HG03378 (cell line): ENCODE measurements at regions not wholly inside any gene's neighbourhood (a gene's known extent, or its start where the extent isn't known, plus 50 kb on each side); places are given as distances from the start of the nearest gene placed in this dataset.
"Not testable (repeated sequence)": the region's sequence is repeated elsewhere in the genome, so short reads cannot be mapped to it uniquely, and the experiment has no call there.

Experiments used
- ATAC-seq: cut with Tn5 transposase; IDR thresholded peaks from one replicate; pipeline ENCODE4 v1.9.1; 2021; ENCODE audit warnings: mild to moderate bottlenecking, moderate library complexity; ENCODE audit not compliant: unreplicated experiment

DNA sequence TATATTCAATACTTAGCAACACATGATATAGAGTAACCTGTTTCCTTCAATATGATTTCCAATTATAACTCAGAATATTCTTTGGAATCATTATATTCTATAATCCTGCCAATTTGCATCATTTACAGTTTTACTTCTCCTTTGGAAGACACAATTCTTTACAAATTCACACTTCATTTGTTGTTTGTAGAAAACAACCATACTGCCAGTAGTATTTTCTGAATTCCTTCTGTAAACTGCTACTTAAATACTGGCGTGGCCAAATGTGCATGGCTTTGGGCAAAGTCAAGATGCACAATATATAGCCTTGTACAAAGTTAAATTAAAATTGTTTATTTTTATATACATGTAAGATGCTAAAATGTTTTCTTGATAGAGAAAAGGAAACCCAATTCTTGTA lies 687.1 kb upstream of the NEGR1 start:
- ATAC-seq: no peak

- no peak for ATAC-seq
Measured at GRCh38 chr1:72954943-72955342, 672.6 kb upstream of the NEGR1 start.

DNA sequence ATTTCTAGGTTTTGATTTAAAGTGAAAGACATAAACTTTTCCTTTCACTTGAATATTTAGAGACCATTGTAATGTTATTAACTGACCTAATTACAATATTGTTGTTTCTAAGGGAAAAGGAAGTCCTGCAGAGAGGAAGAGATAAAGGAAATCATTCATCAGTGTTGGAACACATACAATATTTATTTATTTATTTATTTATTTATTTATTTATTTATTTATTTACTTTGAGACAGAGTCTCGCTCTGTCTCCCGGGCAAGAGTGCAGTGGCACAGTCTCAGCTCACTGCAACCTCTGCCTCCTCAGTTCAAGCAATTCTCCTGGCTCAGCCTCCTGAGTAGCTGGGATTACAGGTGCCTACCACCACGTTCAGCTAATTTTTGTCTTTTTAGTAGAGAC lies 668.6 kb upstream of the NEGR1 start:
- ATAC-seq: not testable (repeated sequence)

- ATAC-seq: no peak
Measured at GRCh38 chr1:72946903-72947499, 664.7 kb upstream of the NEGR1 start.

DNA sequence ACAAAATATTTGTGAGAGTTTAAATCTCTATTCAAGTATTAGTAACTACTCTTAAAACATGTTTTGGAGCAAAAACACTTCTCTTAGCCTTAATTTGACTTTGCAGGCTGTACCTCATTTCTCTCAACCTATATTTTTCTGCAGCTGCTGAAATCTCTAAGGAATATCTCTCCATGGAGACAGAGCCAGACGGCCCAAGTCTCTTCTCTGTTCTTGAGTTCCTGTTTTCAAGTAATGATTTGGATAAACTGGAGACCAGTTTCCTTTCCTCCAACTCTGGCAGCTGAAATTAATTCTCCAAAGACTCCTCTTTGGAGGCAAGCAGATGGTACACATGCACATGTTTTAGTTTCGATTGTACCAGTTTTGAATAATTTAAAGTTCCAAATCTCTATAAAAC lies 659.7 kb upstream of the NEGR1 start:
- no peak for ATAC-seq

DNA sequence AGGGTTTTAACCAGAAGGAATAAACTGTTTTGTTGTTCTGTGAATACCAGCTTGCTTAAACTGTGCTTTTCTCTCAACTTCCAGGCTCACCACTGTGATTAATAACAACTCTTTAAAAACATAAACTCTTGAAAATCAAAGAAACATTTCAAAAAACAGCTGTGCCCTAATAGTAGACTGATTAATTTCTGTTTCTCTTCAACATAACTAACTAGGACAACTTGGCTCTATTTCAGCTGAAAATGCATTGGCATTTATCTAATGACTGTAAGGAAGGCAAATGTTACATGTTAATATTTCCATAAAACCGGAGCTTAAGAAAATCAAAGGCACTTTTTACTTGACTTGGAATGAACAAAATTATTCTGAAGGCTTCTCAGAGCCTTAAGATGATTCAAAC lies 656.1 kb upstream of the NEGR1 start:
- ATAC-seq: no peak

GRCh38 chr1:72937905-72938304 lies 655.6 kb upstream of the NEGR1 start:
- no peak for ATAC-seq

DNA sequence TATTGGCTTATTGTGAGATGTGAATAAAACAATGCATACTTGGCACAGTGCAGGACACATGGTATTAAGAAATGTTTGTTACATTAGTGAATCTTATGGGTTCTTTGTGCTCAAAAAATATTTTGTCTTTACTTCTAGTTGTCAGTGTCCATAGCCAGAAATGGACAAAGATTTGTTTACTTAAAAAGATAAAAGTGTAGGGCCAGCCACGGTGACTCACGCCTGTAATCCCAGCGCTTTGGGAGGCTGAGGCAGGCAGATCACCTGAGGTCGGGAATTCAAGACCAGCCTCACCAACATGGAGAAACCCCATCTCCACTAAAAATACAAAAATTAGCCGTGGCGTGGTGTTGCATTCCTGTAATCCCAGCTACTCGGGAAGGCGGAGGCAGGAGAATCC lies 654.6 kb upstream of the NEGR1 start:
- no peak for ATAC-seq

DNA sequence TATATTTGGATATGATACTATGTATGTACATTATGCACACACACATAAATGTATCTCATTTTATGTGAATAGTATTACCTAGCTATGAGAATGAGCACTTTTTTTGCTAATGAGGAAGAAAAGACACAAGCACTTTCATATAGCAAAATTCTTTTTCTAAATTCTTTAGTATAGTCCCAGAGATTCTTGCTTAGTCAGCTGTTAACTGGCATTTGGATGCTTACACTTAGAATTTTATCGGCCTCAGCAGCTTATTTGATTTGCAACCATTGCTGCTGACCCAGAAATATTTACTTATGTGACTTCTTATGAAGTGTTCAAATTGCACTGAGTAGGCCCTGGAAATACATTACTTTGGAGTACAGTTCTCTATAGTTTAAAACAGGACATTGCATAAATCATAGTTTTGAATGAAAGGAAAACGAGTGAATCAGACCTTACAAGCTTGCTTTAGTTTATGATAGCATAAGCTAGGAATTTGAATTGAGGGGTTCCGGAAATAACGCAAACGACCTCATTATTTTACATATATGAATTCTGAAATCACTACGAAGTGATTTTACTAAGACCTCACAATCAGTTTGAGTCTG lies 653.9 kb upstream of the NEGR1 start:
- no peak for ATAC-seq

DNA sequence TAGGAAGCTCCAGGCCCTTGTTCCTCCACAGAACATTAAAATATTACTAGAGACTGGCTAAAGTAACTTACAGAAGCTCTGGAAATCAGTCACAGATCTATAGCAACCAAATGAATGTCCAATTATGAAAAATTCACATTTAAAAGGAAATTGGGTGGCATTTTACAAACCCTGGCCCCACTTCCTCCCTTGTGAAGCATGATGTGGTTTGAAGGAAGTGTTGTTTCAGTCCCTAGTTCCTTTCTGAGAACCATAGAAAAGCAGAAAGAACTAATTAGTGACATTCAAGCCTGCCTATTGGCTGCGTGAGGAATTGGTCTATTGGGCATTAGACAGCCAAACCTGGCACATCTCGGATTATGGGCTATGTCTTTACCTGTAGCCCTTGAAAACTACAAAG lies 649.7 kb upstream of the NEGR1 start:
- no peak for ATAC-seq

DNA sequence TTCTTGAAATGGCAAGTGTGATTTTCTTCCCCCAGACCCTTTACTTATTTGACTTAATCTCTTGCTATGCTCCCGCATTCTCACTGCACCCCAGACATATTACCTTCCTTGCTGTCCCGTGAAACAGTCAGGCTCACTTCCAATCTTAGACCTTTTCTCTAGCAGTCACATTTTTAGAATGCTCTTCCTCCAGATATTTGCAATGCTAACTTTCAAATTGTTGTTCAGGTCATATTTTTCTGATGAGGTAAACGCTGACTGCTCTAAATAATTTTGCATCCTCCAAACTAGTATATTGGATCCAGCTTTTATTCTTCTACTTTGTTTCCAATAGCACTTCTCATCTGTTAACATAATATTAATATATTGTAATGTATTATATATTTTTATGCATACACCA lies 648.2 kb upstream of the NEGR1 start:
- no peak for ATAC-seq

DNA sequence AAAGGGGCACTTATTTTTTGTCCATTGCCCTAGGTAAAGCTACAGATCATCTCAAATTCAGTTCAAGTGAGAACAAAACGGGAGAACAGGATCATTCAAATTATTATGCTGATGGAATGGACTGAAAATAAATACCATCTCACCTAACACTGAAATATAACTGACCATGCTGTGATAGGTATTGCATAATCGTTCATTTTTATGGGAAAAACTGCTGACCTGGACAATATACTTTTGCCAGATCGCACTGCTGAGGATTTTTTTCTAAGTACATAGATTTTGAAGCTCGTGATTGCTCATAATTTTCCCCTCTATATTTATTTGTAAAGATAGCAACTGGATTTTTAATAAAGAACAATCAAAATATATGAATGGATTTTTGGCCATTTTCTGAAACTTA lies 636.6 kb upstream of the NEGR1 start:
- ATAC-seq: no peak

DNA sequence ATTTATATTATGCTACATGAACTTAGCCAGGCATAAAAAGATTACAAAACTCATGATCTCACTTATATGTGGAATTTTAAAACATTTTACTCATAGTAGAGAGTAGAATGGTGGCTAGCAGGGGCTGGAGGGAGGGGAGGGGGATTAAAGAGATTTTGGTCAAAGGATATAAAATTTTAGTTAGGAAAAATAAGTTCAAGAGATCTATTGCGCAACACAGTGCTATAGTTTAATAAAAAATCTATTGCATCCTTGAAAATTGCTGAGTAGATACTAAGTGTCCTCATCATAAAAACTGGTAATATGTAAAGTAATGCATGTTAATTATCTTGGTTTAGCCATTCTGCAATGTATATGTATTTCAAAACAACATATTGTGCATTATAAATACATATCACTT lies 635.6 kb upstream of the NEGR1 start:
- no peak for ATAC-seq

GRCh38 chr1:72915581-72915980 lies 633.2 kb upstream of the NEGR1 start:
- ATAC-seq: no peak

- no peak for ATAC-seq
Measured at GRCh38 chr1:72911656-72912055, 629.3 kb upstream of the NEGR1 start.

DNA sequence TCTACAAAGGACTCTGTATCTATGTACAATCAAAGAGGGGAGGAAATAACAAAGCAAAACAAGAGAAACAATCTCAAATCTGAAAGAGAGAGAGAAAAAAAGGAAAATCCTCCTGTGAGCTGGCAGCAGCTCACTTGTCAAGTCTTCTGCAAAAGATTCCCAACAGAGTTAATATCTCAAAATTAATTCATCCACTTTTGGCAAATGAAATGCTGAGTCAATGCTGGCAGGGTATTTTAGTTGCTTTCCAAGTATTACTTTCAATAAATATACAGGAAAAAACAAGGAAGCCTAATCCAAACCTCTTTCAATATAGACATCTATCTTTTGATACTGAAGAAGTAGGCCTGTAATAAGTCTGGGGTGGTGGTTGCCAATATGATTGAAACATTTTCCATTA lies 613.9 kb upstream of the NEGR1 start:
- ATAC-seq: no peak

DNA sequence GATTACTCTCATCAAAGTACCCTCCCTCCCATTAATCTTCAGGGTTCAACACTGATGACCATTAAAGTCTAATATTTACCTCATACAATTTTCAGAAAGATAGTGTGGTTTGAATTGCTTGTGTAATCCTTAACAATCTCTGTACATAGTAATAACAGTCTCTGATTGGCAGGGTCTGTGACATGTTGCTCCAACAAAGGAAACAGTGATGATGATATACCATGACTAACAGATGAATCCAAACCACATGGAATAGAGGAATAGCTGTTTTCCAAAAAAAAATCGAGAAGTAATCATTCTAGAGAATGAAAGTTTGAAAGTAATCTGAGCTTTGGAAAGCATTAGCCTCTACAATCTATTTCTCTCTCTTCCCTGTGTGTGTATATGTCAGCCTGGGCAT lies 610.1 kb upstream of the NEGR1 start:
- ATAC-seq: no peak

DNA sequence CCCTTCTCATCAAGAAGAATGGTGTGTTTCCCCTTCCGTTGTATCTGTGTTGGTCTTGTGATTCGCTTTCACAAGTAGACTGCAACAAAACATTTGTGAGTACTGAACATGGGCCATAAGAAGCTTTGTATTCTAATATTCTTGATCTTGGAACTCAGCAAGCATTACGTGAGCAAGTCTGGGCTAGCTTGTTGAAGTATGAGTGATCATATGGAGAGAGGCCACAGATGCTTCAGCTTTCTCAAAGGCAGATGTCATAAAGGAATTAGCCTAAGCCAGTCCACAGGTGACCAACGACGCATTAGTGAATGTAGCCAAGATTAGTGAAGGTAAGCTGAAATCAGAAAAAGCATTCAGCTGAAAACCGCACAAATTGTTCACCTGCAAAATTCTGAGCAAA lies 609.6 kb upstream of the NEGR1 start:
- no peak for ATAC-seq

DNA sequence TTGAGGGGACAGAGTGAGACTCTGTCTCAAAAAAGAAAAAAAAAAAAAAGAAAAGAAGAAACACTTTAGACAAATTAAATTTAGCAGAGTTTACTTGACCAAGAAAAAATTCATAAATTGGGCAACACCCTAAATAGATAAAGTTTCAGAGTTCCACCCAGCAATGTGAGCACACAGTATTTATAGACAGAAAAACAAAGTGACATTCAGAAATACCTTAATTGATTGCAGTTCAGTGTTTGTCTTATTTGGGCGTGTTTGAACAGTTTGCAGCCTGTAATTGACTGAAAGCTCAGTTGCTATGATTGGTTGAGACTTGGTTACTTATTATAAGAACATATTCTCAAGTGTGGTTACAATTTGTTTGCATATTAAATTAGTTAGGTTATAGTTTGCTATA lies 603.5 kb upstream of the NEGR1 start:
- no peak for ATAC-seq

DNA sequence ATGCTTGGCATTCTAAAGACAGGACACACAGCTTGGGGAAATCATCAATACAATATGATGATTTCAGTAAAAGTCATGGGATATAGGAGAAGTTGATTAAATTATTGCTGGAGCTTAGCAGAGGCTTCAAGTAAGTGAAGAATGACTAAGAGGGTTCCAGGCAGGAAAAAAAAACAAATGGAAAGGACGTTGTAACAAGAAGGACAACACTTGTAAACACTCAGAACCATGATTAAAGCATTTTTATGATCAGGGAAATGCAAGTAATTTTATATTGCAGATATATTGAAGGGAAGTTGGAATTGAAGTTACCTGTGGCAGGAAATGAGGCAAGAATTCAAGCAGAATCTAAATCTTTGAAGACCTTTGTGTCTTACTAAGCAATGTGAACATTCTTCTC lies 602.7 kb upstream of the NEGR1 start:
- no peak for ATAC-seq

DNA sequence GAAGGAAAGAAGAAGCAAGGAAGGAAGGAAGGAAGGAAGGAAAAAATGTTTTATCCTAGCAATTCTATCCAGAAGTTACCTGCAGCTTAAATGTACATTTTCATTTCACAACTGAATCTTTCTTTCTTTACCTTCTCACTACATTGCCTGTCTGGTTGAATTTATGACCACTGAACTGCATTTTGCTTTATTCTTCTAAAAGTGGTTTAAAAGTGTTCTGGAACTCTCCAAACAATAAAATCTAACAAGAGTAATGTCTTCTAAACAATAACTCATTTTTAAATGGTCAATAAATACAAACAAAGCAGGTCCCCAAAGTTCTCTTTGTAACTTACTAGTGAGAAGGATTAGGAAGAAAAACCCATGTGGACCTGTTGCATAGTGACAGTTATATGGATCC lies 587.5 kb upstream of the NEGR1 start:
- no peak for ATAC-seq

DNA sequence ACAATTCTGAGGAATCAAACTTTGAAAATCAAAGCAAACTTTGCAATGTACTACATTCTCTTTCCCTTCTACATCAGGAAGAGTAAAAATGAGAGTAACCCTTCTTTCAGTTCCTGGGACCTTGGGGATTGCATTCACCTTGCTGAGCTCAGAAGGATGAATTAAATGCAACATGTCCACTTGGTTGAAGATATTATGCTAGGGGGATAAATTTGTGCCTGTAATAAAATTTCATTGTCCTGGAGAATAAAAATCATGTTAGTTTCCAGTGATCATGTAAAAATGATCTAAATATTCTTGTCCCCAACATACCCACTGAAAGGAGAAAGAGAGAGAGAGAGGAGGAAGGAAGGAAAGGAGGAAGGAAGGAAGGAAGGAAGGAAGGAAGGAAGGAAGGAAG lies 587.1 kb upstream of the NEGR1 start:
- ATAC-seq: no peak

- ATAC-seq: no peak
Measured at GRCh38 chr1:72851597-72851996, 569.3 kb upstream of the NEGR1 start.
